Activated CD8-positive, alpha-beta T cell treated with anti-CD3 and anti-CD28 coated beads for 36 hours (primary cell): ENCODE measurements at regions not wholly inside any gene's neighbourhood (a gene's known extent, or its start where the extent isn't known, plus 50 kb on each side); places are given as distances from the start of the nearest gene placed in this dataset.

Source experiments
- ATAC-seq: fragments of 200-7000 bp; cut with Tn5 transposase; one replicate; pipeline ENCODE4 v1.10.0; 2021; ENCODE audit warnings: mild to moderate bottlenecking, moderate library complexity
- CTCF ChIA-PET: fragments of 350-600 bp; sonication (Branson Sonifier 250); formaldehyde crosslinking; loops from one replicate; lab custom pipeline; 2021; ENCODE audit warnings: antibody characterized with exemption; lab: Charles Lee
- POLR2A ChIA-PET: fragments of 350-600 bp; sonication (Branson Sonifier 250); formaldehyde crosslinking; loops from one replicate; lab custom pipeline; 2021; ENCODE audit warnings: antibody characterized with exemption; lab: Charles Lee
- DNase-seq: peaks from one replicate; pipeline ENCODE4 v3.0.0-alpha.2; 2020
- H3K27ac Mint-ChIP-seq: one replicate; pipeline ENCODE4 v1.8.0; 2021; ENCODE audit warnings: mild to moderate bottlenecking, mixed read lengths
- H3K27me3 Mint-ChIP-seq: one replicate; pipeline ENCODE4 v1.8.0; 2021; ENCODE audit warnings: mixed read lengths
- H3K36me3 Mint-ChIP-seq: one replicate; pipeline ENCODE4 v1.8.0; 2021; ENCODE audit warnings: low read depth, mixed read lengths
- H3K4me1 Mint-ChIP-seq: one replicate; pipeline ENCODE4 v1.8.0; 2021; ENCODE audit warnings: low read depth, mixed read lengths
- H3K4me3 Mint-ChIP-seq: one replicate; pipeline ENCODE4 v1.8.0; 2021; ENCODE audit warnings: mild to moderate bottlenecking, moderate library complexity, mixed read lengths
- H3K9me3 Mint-ChIP-seq: one replicate; pipeline ENCODE4 v1.8.0; 2021; ENCODE audit warnings: mixed read lengths
- intact Hi-C: fragments of 100-400 bp; cut with micrococcal nuclease; formaldehyde crosslinking; loops from one replicate; pipeline ENCODE4 v1.10.0; 2022
- TF ChIP-seq, protein P1 (sequence below): fragments of 200-600 bp; IDR thresholded peaks from one replicate; pipeline ENCODE4 v1.8.0; 2022; ENCODE audit warnings: antibody characterized with exemption, mild to moderate bottlenecking

GRCh38 chr4:89411539-89412309 is 104.1 kb upstream of the GPRIN3 start:
- ChIA-PET CTCF (interaction anchor here (0.7 to 1.8 kb wide), 3 partner anchors 24 to 223 kb away, joined by 3 to 6 read pairs (median 3); no protein-coding TSS in a partner anchor), POLR2A (no interaction called here)
- Mint-ChIP-seq H3K4me3 (no peak overlapping the region), H3K9me3 (no peaks in the 10 kb centered on the region), H3K27ac (no peak overlapping the region), H3K4me1 (no peaks in the 10 kb centered on the region), H3K36me3 (no peaks in the 10 kb centered on the region), H3K27me3 (no peaks in the 10 kb centered on the region)
- ATAC-seq (no peak), DNase-seq (no peak)
- TF ChIP-seq, protein P1, sequence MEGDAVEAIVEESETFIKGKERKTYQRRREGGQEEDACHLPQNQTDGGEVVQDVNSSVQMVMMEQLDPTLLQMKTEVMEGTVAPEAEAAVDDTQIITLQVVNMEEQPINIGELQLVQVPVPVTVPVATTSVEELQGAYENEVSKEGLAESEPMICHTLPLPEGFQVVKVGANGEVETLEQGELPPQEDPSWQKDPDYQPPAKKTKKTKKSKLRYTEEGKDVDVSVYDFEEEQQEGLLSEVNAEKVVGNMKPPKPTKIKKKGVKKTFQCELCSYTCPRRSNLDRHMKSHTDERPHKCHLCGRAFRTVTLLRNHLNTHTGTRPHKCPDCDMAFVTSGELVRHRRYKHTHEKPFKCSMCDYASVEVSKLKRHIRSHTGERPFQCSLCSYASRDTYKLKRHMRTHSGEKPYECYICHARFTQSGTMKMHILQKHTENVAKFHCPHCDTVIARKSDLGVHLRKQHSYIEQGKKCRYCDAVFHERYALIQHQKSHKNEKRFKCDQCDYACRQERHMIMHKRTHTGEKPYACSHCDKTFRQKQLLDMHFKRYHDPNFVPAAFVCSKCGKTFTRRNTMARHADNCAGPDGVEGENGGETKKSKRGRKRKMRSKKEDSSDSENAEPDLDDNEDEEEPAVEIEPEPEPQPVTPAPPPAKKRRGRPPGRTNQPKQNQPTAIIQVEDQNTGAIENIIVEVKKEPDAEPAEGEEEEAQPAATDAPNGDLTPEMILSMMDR: no peak
- intact Hi-C loops: no loop called here

DNA sequence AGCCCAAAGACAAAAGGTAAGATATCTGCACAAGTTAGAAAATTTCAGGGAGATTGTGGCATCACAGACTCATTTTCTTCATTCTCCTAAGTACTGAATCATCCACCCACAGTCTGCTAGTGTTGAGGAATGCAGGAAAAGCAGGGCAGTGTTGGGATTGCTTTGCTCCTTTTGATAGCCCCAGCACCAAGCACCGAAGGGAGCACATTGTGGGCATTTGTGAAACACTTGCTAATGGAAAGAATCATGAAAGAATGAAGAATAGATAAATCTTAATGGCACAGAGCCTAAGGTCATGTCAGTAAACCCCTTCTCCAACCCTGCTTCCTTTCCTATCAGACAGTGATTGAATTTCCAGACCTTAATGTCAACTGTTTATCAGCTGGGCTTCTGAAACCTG is 103.1 kb upstream of the GPRIN3 start:
- Mint-ChIP-seq H3K27me3 (no peaks in the 10 kb centered on the region), H3K27ac (no peak overlapping the region), H3K4me3 (no peak overlapping the region), H3K36me3 (no peaks in the 10 kb centered on the region), H3K9me3 (no peaks in the 10 kb centered on the region), H3K4me1 (no peaks in the 10 kb centered on the region)
- ChIA-PET POLR2A (no interaction called here), CTCF (no interaction called here)
- no peak for ATAC-seq
- intact Hi-C loops: no loop called here
- no peak for DNase-seq
- TF ChIP-seq, protein P1: no peak

DNA sequence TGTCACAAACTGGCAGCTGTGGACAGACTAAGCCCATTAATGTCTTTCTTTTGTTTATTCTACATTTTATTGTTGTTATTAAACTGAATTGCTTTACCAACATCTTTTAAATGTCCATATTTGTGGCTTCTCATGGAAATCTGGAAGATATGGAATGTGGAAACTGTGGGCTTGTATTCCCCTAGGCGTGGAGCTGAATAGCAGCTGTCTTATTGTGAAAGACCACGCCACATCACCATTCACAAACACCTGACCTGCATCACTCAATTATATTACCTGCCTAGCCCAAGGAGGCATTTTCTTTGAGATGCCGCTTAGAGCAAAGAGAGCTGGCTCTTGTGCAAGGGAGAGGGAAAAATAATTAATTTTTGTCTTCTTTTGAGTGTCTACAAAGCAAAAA is 96.9 kb upstream of the GPRIN3 start:
- TF ChIP-seq, protein P1: no peak
- ATAC-seq (no peak), DNase-seq (no peak)
- Mint-ChIP-seq H3K36me3 (no peaks in the 10 kb centered on the region), H3K4me1 (no peaks in the 10 kb centered on the region), H3K4me3 (no peak overlapping the region), H3K27me3 (no peaks in the 10 kb centered on the region), H3K27ac (no peak overlapping the region), H3K9me3 (no peaks in the 10 kb centered on the region)
- ChIA-PET CTCF (no interaction called here), POLR2A (no interaction called here)
- intact Hi-C loops: no loop called here

- no peak for ATAC-seq
- no peaks in the 10 kb centered on the region for H3K27me3 Mint-ChIP-seq
- DNase-seq: no peak
- intact Hi-C loops: no loop called here
- CTCF ChIA-PET: no interaction called here
- TF ChIP-seq, protein P1: no peak
- H3K4me3 Mint-ChIP-seq: no peak overlapping the region
- H3K27ac Mint-ChIP-seq: no peak overlapping the region
- H3K4me1 Mint-ChIP-seq: no peaks in the 10 kb centered on the region
- no peaks in the 10 kb centered on the region for H3K9me3 Mint-ChIP-seq
- no peaks in the 10 kb centered on the region for H3K36me3 Mint-ChIP-seq
- POLR2A ChIA-PET: no interaction called here
Measured at GRCh38 chr4:89403826-89404225, 96.2 kb upstream of the GPRIN3 start.

DNA sequence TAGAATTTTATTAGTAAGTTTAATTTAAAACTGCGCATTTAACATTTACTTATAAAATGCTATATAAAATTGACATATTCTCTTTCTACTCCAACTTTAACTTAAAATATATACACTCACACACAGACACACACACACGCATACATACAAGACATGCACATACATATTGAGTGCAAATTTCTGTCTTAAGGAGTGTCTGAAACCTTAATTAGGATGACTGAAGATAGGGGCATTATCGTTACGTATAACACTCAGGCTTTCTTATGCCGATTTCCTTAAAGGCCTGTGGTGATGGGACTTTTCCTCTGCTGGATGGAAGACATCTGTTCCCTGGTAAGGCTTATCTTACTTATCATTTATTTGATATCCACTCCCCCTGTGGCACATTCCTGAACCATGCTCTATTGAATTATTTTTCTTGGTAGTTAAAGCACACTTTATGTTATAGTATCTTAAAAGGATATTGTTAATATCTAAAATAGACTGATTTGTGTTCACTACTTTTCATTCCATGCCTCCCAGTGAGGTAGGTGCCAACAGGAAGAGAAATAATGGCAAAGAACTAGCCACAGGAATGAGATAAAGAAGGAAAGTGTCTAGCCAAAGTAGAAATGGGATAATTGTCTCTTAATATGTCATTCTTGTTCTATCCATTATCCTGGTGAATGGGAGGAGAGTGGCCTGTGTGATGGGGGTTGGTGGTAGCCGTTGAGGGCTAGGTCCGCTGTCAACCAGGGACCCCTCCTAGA is 92.9 kb upstream of the GPRIN3 start:
- ChIA-PET POLR2A (no interaction called here), CTCF (no interaction called here)
- DNase-seq: no peak
- intact Hi-C loops: no loop called here
- ATAC-seq: no peak
- H3K27ac Mint-ChIP-seq: no peak overlapping the region
- H3K36me3 Mint-ChIP-seq: no peaks in the 10 kb centered on the region
- H3K4me1 Mint-ChIP-seq: no peaks in the 10 kb centered on the region
- no peaks in the 10 kb centered on the region for H3K9me3 Mint-ChIP-seq
- no peak overlapping the region for H3K4me3 Mint-ChIP-seq
- TF ChIP-seq, protein P1: no peak
- no peaks in the 10 kb centered on the region for H3K27me3 Mint-ChIP-seq
